GM12891 (cell line): ENCODE measurements at regions not wholly inside any gene's neighbourhood (a gene's known extent, or its start where the extent isn't known, plus 50 kb on each side); places are given as distances from the start of the nearest gene placed in this dataset.

ENCODE experiments used
- PAX5 ChIP-seq: IDR thresholded peaks from 2 replicates; pipeline ENCODE4 v1.6.1; 2011; ENCODE audit warnings: low read length, moderate library complexity, mild to moderate bottlenecking; ENCODE audit not compliant: insufficient read depth, severe bottlenecking
- POLR2A ChIP-seq: IDR thresholded peaks from 2 replicates; pipeline ENCODE4 v1.6.1; 2011; ENCODE audit warnings: low read depth, low read length, control low read depth
- POLR2AphosphoS5 ChIP-seq: IDR thresholded peaks from 2 replicates; pipeline ENCODE4 v1.6.1; 2011; ENCODE audit warnings: low read depth, low read length, control low read depth
- TAF1 ChIP-seq: IDR thresholded peaks from 2 replicates; pipeline ENCODE4 v1.6.1; 2011; ENCODE audit warnings: low read depth, low read length, control low read depth

- TF ChIP-seq TAF1 (no peak), POLR2AphosphoS5 (no peak), POLR2A (no peak), PAX5 (no peak)
Observed at GRCh38 chr6:160858886-160859285, 132.7 kb upstream of the MAP3K4 start.
